Esophagus muscularis mucosa (tissue), 4 donors: ENCODE measurements at regions not wholly inside any gene's neighbourhood (a gene's known extent, or its start where the extent isn't known, plus 50 kb on each side); places are given as distances from the start of the nearest gene placed in this dataset.

Experiments
- CTCF ChIP-seq, 3 experiments: fragments of 200-600 bp in 2 of 3; fragments of 450-650 bp in 1 of 3; sonication (generic) in 2 of 3; IDR thresholded peaks; one replicate each; pipeline ENCODE4 v1.5.1; 2017 to 2019; ENCODE audit warnings: antibody characterized with exemption in 3 of 3, mild to moderate bottlenecking in 2 of 3, moderate library complexity in 1 of 3
- EP300 ChIP-seq: sonication (generic); formaldehyde crosslinking; IDR thresholded peaks from one replicate; pipeline ENCODE4 v1.6.1; 2017; ENCODE audit warnings: antibody characterized with exemption
- POLR2A ChIP-seq: fragments of 450-650 bp; IDR thresholded peaks from one replicate; pipeline ENCODE4 v1.6.1; 2017; ENCODE audit warnings: antibody characterized with exemption, moderate library complexity, mild to moderate bottlenecking, low read depth
- POLR2AphosphoS5 ChIP-seq, 2 donors: sonication (generic); formaldehyde crosslinking; IDR thresholded peaks; one replicate each; pipeline ENCODE4 v1.6.1; 2017; ENCODE audit warnings: antibody characterized with exemption in 2 of 2

DNA sequence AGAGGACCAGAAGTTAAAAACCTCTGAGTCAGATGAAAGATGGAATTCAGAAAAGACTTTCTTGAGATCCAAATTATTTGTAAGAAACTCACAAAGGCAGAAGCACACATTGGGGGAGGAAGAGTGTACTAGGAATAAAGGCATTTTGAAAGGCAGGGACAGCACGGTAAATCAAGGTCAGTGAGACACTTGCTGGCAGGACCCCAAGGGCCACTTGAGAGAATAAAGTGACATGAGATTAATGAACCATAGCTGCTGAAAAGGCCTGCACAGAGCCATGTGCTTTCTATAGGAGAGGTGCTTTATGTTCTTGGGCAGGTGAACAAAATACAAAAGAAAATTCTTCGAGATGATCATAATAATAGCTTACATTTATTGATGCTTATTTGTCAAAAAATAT lies 929.9 kb upstream of the MBL2 start:
- TF ChIP-seq CTCF (IDR thresholded peaks at IDR 0.05) (no peak), POLR2AphosphoS5 (IDR thresholded peaks at IDR 0.05) (no peak), EP300 (no peak), POLR2A (no peak)
